ENCODE measurements at regions not wholly inside any gene's neighbourhood (a gene's known extent, or its start where the extent isn't known, plus 50 kb on each side); places are given as distances from the start of the nearest gene placed in this dataset.

GRCh38 chr5:71974622-71975021 is 132.7 kb upstream of the MAP1B start:
- TF ChIP-seq CTCF (conservative IDR thresholded peaks at IDR 0.05 in 1 of 2, IDR thresholded peaks at IDR 0.05 in 1 of 2; ENCODE audit: low read depth in 1 of 2, low read length in 2 of 2), result no peak
- TF ChIP-seq EZH2 (IDR thresholded peaks at IDR 0.05; ENCODE audit: low read length, missing control alignments), result no peak
